IMR-90 (cell line): ENCODE measurements at regions not wholly inside any gene's neighbourhood (a gene's known extent, or its start where the extent isn't known, plus 50 kb on each side); places are given as distances from the start of the nearest gene placed in this dataset.

Experiments
- ATAC-seq: fragments of 200-7000 bp; cut with Tn5 transposase; 2 replicates; pipeline ENCODE4 v1.9.1; 2020; ENCODE audit warnings: low read depth, mild to moderate bottlenecking, moderate library complexity
- BruUV-seq: library from RNA; stranded (reverse); fragments of 400-500 nt; replicated peaks from 2 replicates; lab custom pipeline; 2021; lab: Mats Ljungman, UMichigan
- CTCF ChIA-PET: fragments of 300-600 bp; formaldehyde crosslinking; extraction: SDS; loops from one replicate; lab custom pipeline; 2021; ENCODE audit warnings: antibody characterized with exemption; lab: Yijun Ruan, JAX
- POLR2A ChIA-PET: fragments of 300-600 bp; sonication (Branson Sonifier 250); formaldehyde crosslinking; loops from one replicate; lab custom pipeline; 2022; ENCODE audit warnings: antibody characterized with exemption; ENCODE audit not compliant: unreplicated experiment; lab: Charles Lee
- DNase-seq: peaks from one replicate; pipeline ENCODE4 v3.0.0; 2013
- H2AFZ ChIP-seq: replicated peaks from 2 replicates; pipeline ENCODE3; 2013; ENCODE audit warnings: low read length, mild to moderate bottlenecking; ENCODE audit not compliant: poor library complexity
- H2AK5ac ChIP-seq: 2 replicates; pipeline ENCODE4 v1.6.1; 2013; ENCODE audit warnings: low read depth, low read length, inconsistent platforms
- H2AK9ac ChIP-seq: replicated peaks from 2 replicates; pipeline ENCODE3; 2013; ENCODE audit warnings: mild to moderate bottlenecking, low read depth, low read length, moderate library complexity; ENCODE audit not compliant: poor library complexity
- H2BK120ac ChIP-seq: 2 replicates; pipeline ENCODE4 v1.6.1; 2013; ENCODE audit warnings: low read depth, low read length, inconsistent platforms
- H2BK15ac ChIP-seq: 3 replicates; pipeline ENCODE4 v1.6.1; 2013; ENCODE audit warnings: low read depth, low read length, inconsistent platforms
- H2BK20ac ChIP-seq: 2 replicates; pipeline ENCODE4 v1.6.1; 2013; ENCODE audit warnings: low read depth, mild to moderate bottlenecking, inconsistent platforms, low read length, moderate library complexity
- H2BK5ac ChIP-seq: 2 replicates; pipeline ENCODE4 v1.6.1; 2013; ENCODE audit warnings: mild to moderate bottlenecking, low read depth, low read length, inconsistent platforms; ENCODE audit not compliant: poor library complexity, severe bottlenecking
- H3K14ac ChIP-seq: replicated peaks from 2 replicates; pipeline ENCODE4 v1.6.1; 2013; ENCODE audit warnings: low read depth, low read length, inconsistent platforms
- H3K18ac ChIP-seq: 2 replicates; pipeline ENCODE4 v1.6.1; 2013; ENCODE audit warnings: low read depth, low read length, control low read depth
- H3K23ac ChIP-seq: 2 replicates; pipeline ENCODE4 v1.6.1; 2013; ENCODE audit warnings: low read depth, low read length, inconsistent platforms
- H3K27ac ChIP-seq: 2 replicates; pipeline ENCODE4 v1.5.1; 2013; ENCODE audit warnings: mild to moderate bottlenecking, control low read depth, low read length; ENCODE audit not compliant: insufficient read depth
- H3K27me3 ChIP-seq: 2 replicates; pipeline ENCODE4 v1.6.1; 2013; ENCODE audit warnings: low read length; ENCODE audit not compliant: control insufficient read depth, insufficient read depth
- H3K36me3 ChIP-seq: 2 replicates; pipeline ENCODE4 v1.6.1; 2013; ENCODE audit warnings: low read length, mixed read lengths; ENCODE audit not compliant: control insufficient read depth, insufficient read depth
- H3K4ac ChIP-seq: 2 replicates; pipeline ENCODE4 v1.6.1; 2013; ENCODE audit warnings: low read depth, low read length, inconsistent platforms
- H3K4me1 ChIP-seq: 2 replicates; pipeline ENCODE4 v1.6.1; 2013; ENCODE audit warnings: low read length, mixed read lengths; ENCODE audit not compliant: control insufficient read depth, insufficient read depth
- H3K4me2 ChIP-seq: 2 replicates; pipeline ENCODE4 v1.6.1; 2013; ENCODE audit warnings: low read depth, mild to moderate bottlenecking, control low read depth, low read length, moderate library complexity
- H3K4me3 ChIP-seq: 2 replicates; pipeline ENCODE4 v1.5.1; 2013; ENCODE audit warnings: low read depth, mild to moderate bottlenecking, control low read depth, low read length, moderate library complexity; ENCODE audit not compliant: insufficient read depth
- H3K56ac ChIP-seq: 2 replicates; pipeline ENCODE4 v1.6.1; 2013; ENCODE audit warnings: low read length, inconsistent platforms; ENCODE audit not compliant: insufficient read depth; ENCODE audit errors: extremely low read depth
- H3K79me1 ChIP-seq, 2 experiments: 2 replicates each; pipeline ENCODE4 v1.6.1; 2013; ENCODE audit warnings: low read length in 2 of 2, inconsistent platforms in 1 of 2, low read depth in 1 of 2
- H3K9ac ChIP-seq: 2 replicates; pipeline ENCODE4 v1.6.1; 2013; ENCODE audit warnings: low read depth, low read length, control low read depth
- H3K9me1 ChIP-seq: 2 replicates; pipeline ENCODE4 v1.6.1; 2013; ENCODE audit warnings: low read length, inconsistent platforms; ENCODE audit not compliant: insufficient read depth
- H3K9me3 ChIP-seq: 2 replicates; pipeline ENCODE4 v1.6.1; 2013; ENCODE audit warnings: low read length; ENCODE audit not compliant: control insufficient read depth, insufficient read depth
- H4K20me1 ChIP-seq: 2 replicates; pipeline ENCODE4 v1.6.1; 2013; ENCODE audit warnings: low read length, inconsistent platforms; ENCODE audit not compliant: insufficient read depth
- H4K5ac ChIP-seq: 2 replicates; pipeline ENCODE4 v1.6.1; 2013; ENCODE audit warnings: mild to moderate bottlenecking, low read depth, low read length, control low read depth
- H4K8ac ChIP-seq, 2 experiments: 2 replicates each; pipeline ENCODE4 v1.6.1; 2013; ENCODE audit warnings: low read depth in 2 of 2, low read length in 2 of 2, control low read depth in 1 of 2, inconsistent platforms in 1 of 2
- H4K91ac ChIP-seq: 2 replicates; pipeline ENCODE4 v1.6.1; 2013; ENCODE audit warnings: low read depth, low read length, inconsistent platforms; ENCODE audit not compliant: insufficient read depth
- FOS ChIP-seq: fragments of 150-350 bp; IDR thresholded peaks from 2 replicates; pipeline ENCODE4 v1.6.1; 2016; ENCODE audit warnings: low read depth, low read length
- MXI1 ChIP-seq: IDR thresholded peaks from 2 replicates; pipeline ENCODE4 v1.6.1; 2012; ENCODE audit warnings: low read depth, mild to moderate bottlenecking, low read length, moderate library complexity, borderline replicate concordance
- RAD21 ChIP-seq: IDR thresholded peaks from 2 replicates; pipeline ENCODE4 v1.6.1; 2012; ENCODE audit warnings: low read length, improper control_type of control experiment
- SMC3 ChIP-seq: fragments of 150-350 bp; IDR thresholded peaks from 2 replicates; pipeline ENCODE4 v1.6.1; 2016; ENCODE audit warnings: low read depth, mild to moderate bottlenecking, antibody characterized with exemption, low read length, moderate library complexity
- USF2 ChIP-seq: fragments of 150-350 bp; IDR thresholded peaks from 2 replicates; pipeline ENCODE4 v1.6.1; 2017; ENCODE audit warnings: mild to moderate bottlenecking, antibody characterized with exemption, low read length, low read depth
- WGBS, 2 experiments: methylation state at CpG; one replicate each; pipeline versions ENCODE4 v1.1.5 to v1.1.7; 2013; ENCODE audit warnings: missing lambda C conversion rate in 2 of 2; ENCODE audit not compliant: insufficient read length in 1 of 2; ENCODE audit errors: extremely low coverage in 2 of 2; 5-methylcytosine and 5-hydroxymethylcytosine counted together
- dilution Hi-C: fragments of 300-500 bp; cut with HindIII; formaldehyde crosslinking; loops from one replicate; pipeline ENCODE4 v1.14.3; 2018; ENCODE audit warnings: low sequenced_read_pairs; ENCODE audit not compliant: unreplicated experiment
- in situ Hi-C: fragments of 300-500 bp; cut with MboI; formaldehyde crosslinking; loops from 3 replicates; pipeline ENCODE4 v1.14.3; 2019; ENCODE audit warnings: low sequenced_read_pairs, inconsistent platforms, mixed read lengths
- intact Hi-C: fragments of 100-400 bp; cut with micrococcal nuclease; formaldehyde crosslinking; loops from 2 replicates; pipeline ENCODE4 v1.10.0; 2022

GRCh38 chr7:93013446-93014061 is 104.2 kb downstream of the SAMD9 start:
- H3K9me3 ChIP-seq: no peaks in the 10 kb centered on the region
- WGBS, 2 experiments: no CpG with 5 or more reads among the region's 2 CpGs
- peaks cover 38% of the 10 kb centered on the region for H3K4me1 ChIP-seq
- DNase-seq (peak; percentile 66), ATAC-seq (peak; percentile 22)
- H2BK5ac ChIP-seq: peak overlapping the region; percentile 95
- peak overlapping the region; percentile 39 for H4K5ac ChIP-seq
- peak overlapping the region; percentile 61 for H3K14ac ChIP-seq
- H3K23ac ChIP-seq: 0 out of 2 replicates have a peak overlapping the region, but pooled peaks have one; percentile 24
- peak overlapping the region; percentile 77 for H3K4ac ChIP-seq
- no peak overlapping the region for H2AK9ac ChIP-seq
- ChIA-PET POLR2A (no interaction called here), CTCF (interaction anchor here (0.5 kb wide), 1 partner anchor 40 kb away, joined by 3 read pairs; no protein-coding TSS in a partner anchor)
- H3K4me3 ChIP-seq: no peak overlapping the region
- H2BK15ac ChIP-seq: peak overlapping the region; percentile 4; the same call in 2 of the 3 replicates
- H4K20me1 ChIP-seq: no peaks in the 10 kb centered on the region
- TF ChIP-seq MXI1 (no peak), RAD21 (no peak), FOS (no peak), SMC3 (no peak), USF2 (no peak)
- no TSS peak for BruUV-seq
- H3K18ac ChIP-seq: peak overlapping the region; percentile 99
- peak overlapping the region; percentile 35 for H3K27ac ChIP-seq
- H3K56ac ChIP-seq: peak overlapping the region; percentile 3
- peak overlapping the region; percentile 48 to 56; a peak in 3 of 4 replicates for H4K8ac ChIP-seq
- peaks cover 11% of the 10 kb centered on the region; the same call in 1 of the 2 replicates for H3K9me1 ChIP-seq
- H3K36me3 ChIP-seq: no peaks in the 10 kb centered on the region
- no peak overlapping the region for H2AFZ ChIP-seq
- in situ Hi-C loops (no loop called here), dilution Hi-C loops (no loop called here), intact Hi-C loops (loop anchor here (1.0 to 10.0 kb wide), 3 partner anchors 39 to 319 kb away; no protein-coding TSS in a partner anchor)
- H4K91ac ChIP-seq: peak overlapping the region; percentile 70
- peak overlapping the region; percentile 46; the same call in 1 of the 2 replicates for H2AK5ac ChIP-seq
- no peak overlapping the region for H3K9ac ChIP-seq
- peak overlapping the region; percentile 99 for H2BK120ac ChIP-seq
- H3K27me3 ChIP-seq: no peaks in the 10 kb centered on the region
- H3K4me2 ChIP-seq: peak overlapping the region; percentile 12
- peak overlapping the region; percentile 54 for H2BK20ac ChIP-seq
- peaks cover 0 to 25% of the 10 kb centered on the region in 2 experiments; a peak in 3 of 4 replicates for H3K79me1 ChIP-seq
